ENCODE measurements at regions not wholly inside any gene's neighbourhood (a gene's known extent, or its start where the extent isn't known, plus 50 kb on each side); places are given as distances from the start of the nearest gene placed in this dataset.
"Not testable (repeated sequence)": the region's sequence is repeated elsewhere in the genome, so short reads cannot be mapped to it uniquely, and the experiment has no call there.

GRCh38 chr20:43349841-43350240, 107.9 kb upstream of the SRSF6 start:
- DNase-seq (ENCODE audit: extremely low spot score) = no peak
- POLR2A ChIA-PET = no interaction called here
- TF ChIP-seq FOXM1 (IDR thresholded peaks at IDR 0.05; ENCODE audit: borderline replicate concordance) (no peak), ARNT (IDR thresholded peaks at IDR 0.05) (no peak), L3MBTL2 (conservative IDR thresholded peaks at IDR 0.05) (no peak), ZNF384 (IDR thresholded peaks at IDR 0.05) (no peak), CTBP1 (IDR thresholded peaks at IDR 0.05; ENCODE audit: borderline replicate concordance) (no peak), SUZ12 (IDR thresholded peaks at IDR 0.05) (no peak), NFRKB (IDR thresholded peaks at IDR 0.05) (no peak), LEF1 (IDR thresholded peaks at IDR 0.05; ENCODE audit: borderline replicate concordance) (no peak), HDGF (IDR thresholded peaks at IDR 0.05; ENCODE audit: borderline replicate concordance) (no peak), ELF4 (IDR thresholded peaks at IDR 0.05) (no peak)
- CTCF ChIA-PET = no interaction called here

GRCh38 chr20:43347839-43348238, 109.9 kb upstream of the SRSF6 start:
- DNase-seq (ENCODE audit: extremely low spot score); POLR2A ChIA-PET; CTCF ChIA-PET: not testable (repeated sequence)

GRCh38 chr20:43345676-43346075, 112.0 kb upstream of the SRSF6 start:
- ChIA-PET POLR2A (no interaction called here), CTCF (no interaction called here)
- TF ChIP-seq SP1 (IDR thresholded peaks at IDR 0.05) = no peak
- no peak for TF ChIP-seq ELF4 (IDR thresholded peaks at IDR 0.05)
- no peak for TF ChIP-seq FOXA1 (IDR thresholded peaks at IDR 0.05)
- no peak for TF ChIP-seq ARNT (IDR thresholded peaks at IDR 0.05)
- TF ChIP-seq NFRKB (IDR thresholded peaks at IDR 0.05) = no peak
- TF ChIP-seq SUZ12 (IDR thresholded peaks at IDR 0.05) = no peak
- no peak for TF ChIP-seq TARDBP (IDR thresholded peaks at IDR 0.05)
- TF ChIP-seq FOXK2 (IDR thresholded peaks at IDR 0.05) = no peak
- no peak for TF ChIP-seq ZNF384 (IDR thresholded peaks at IDR 0.05)
- no peak for TF ChIP-seq L3MBTL2 (conservative IDR thresholded peaks at IDR 0.05)
- no peak for TF ChIP-seq PKNOX1 (IDR thresholded peaks at IDR 0.05)
- no peak for TF ChIP-seq CTBP1 (IDR thresholded peaks at IDR 0.05; ENCODE audit: borderline replicate concordance)
- no peak for TF ChIP-seq FOXM1 (IDR thresholded peaks at IDR 0.05; ENCODE audit: borderline replicate concordance)
- TF ChIP-seq HDGF (IDR thresholded peaks at IDR 0.05; ENCODE audit: borderline replicate concordance) = no peak
- TF ChIP-seq BHLHE40 (IDR thresholded peaks at IDR 0.05; ENCODE audit: borderline replicate concordance) = no peak
- TF ChIP-seq LEF1 (IDR thresholded peaks at IDR 0.05; ENCODE audit: borderline replicate concordance) = no peak
- DNase-seq (ENCODE audit: extremely low spot score) = no peak

- CTCF ChIA-PET = interaction anchor here (0.6 kb wide), 1 partner anchor 53 kb away, joined by 3 read pairs; no protein-coding TSS in a partner anchor
- POLR2A ChIA-PET = no interaction called here
- TF ChIP-seq ZNF384 (IDR thresholded peaks at IDR 0.05) (no peak), NFRKB (IDR thresholded peaks at IDR 0.05) (no peak), ARNT (IDR thresholded peaks at IDR 0.05) (no peak), FOXK2 (IDR thresholded peaks at IDR 0.05) (no peak), SUZ12 (IDR thresholded peaks at IDR 0.05) (no peak), CTBP1 (IDR thresholded peaks at IDR 0.05; ENCODE audit: borderline replicate concordance) (no peak), HDGF (IDR thresholded peaks at IDR 0.05; ENCODE audit: borderline replicate concordance) (no peak), TARDBP (IDR thresholded peaks at IDR 0.05) (no peak), L3MBTL2 (conservative IDR thresholded peaks at IDR 0.05) (no peak), FOXA1 (IDR thresholded peaks at IDR 0.05) (no peak), PKNOX1 (IDR thresholded peaks at IDR 0.05) (no peak), SP1 (IDR thresholded peaks at IDR 0.05) (no peak), ELF4 (IDR thresholded peaks at IDR 0.05) (no peak), FOXM1 (IDR thresholded peaks at IDR 0.05; ENCODE audit: borderline replicate concordance) (no peak), LEF1 (IDR thresholded peaks at IDR 0.05; ENCODE audit: borderline replicate concordance) (no peak), BHLHE40 (IDR thresholded peaks at IDR 0.05; ENCODE audit: borderline replicate concordance) (no peak)
- no peak for DNase-seq (ENCODE audit: extremely low spot score)
These were observed 116.2 kb upstream of the SRSF6 start for GRCh38 chr20:43341511-43341910.

GRCh38 chr20:43337036-43337435, 120.7 kb upstream of the SRSF6 start:
- POLR2A ChIA-PET = no interaction called here
- TF ChIP-seq HDGF (IDR thresholded peaks at IDR 0.05; ENCODE audit: borderline replicate concordance) (no peak), SUZ12 (IDR thresholded peaks at IDR 0.05) (no peak), SP1 (IDR thresholded peaks at IDR 0.05) (no peak), ZNF384 (IDR thresholded peaks at IDR 0.05) (no peak), NFRKB (IDR thresholded peaks at IDR 0.05) (no peak), CTBP1 (IDR thresholded peaks at IDR 0.05; ENCODE audit: borderline replicate concordance) (no peak), BHLHE40 (IDR thresholded peaks at IDR 0.05; ENCODE audit: borderline replicate concordance) (no peak), LEF1 (IDR thresholded peaks at IDR 0.05; ENCODE audit: borderline replicate concordance) (no peak), L3MBTL2 (conservative IDR thresholded peaks at IDR 0.05) (no peak), PKNOX1 (IDR thresholded peaks at IDR 0.05) (no peak), FOXK2 (IDR thresholded peaks at IDR 0.05) (no peak)
- DNase-seq (ENCODE audit: extremely low spot score) = no peak
- CTCF ChIA-PET = no interaction called here

- DNase-seq (ENCODE audit: extremely low spot score) = no peak
- CTCF ChIA-PET = no interaction called here
- POLR2A ChIA-PET = no interaction called here
- TF ChIP-seq ZNF384 (IDR thresholded peaks at IDR 0.05) = no peak
- no peak for TF ChIP-seq PKNOX1 (IDR thresholded peaks at IDR 0.05)
- no peak for TF ChIP-seq SUZ12 (IDR thresholded peaks at IDR 0.05)
- TF ChIP-seq NFRKB (IDR thresholded peaks at IDR 0.05) = no peak
- TF ChIP-seq TARDBP (IDR thresholded peaks at IDR 0.05) = no peak
- TF ChIP-seq LEF1 (IDR thresholded peaks at IDR 0.05; ENCODE audit: borderline replicate concordance) = no peak
- TF ChIP-seq SP1 (IDR thresholded peaks at IDR 0.05) = no peak
- no peak for TF ChIP-seq HDGF (IDR thresholded peaks at IDR 0.05; ENCODE audit: borderline replicate concordance)
- no peak for TF ChIP-seq BHLHE40 (IDR thresholded peaks at IDR 0.05; ENCODE audit: borderline replicate concordance)
- no peak for TF ChIP-seq CTBP1 (IDR thresholded peaks at IDR 0.05; ENCODE audit: borderline replicate concordance)
- TF ChIP-seq ARNT (IDR thresholded peaks at IDR 0.05) = no peak
- TF ChIP-seq FOXM1 (IDR thresholded peaks at IDR 0.05; ENCODE audit: borderline replicate concordance) = no peak
- TF ChIP-seq ELF4 (IDR thresholded peaks at IDR 0.05) = no peak
- no peak for TF ChIP-seq FOXA1 (IDR thresholded peaks at IDR 0.05)
These were observed 123.6 kb upstream of the SRSF6 start for GRCh38 chr20:43334080-43334479.
